Frontal cortex (tissue), 3 donors: ENCODE measurements at regions not wholly inside any gene's neighbourhood (a gene's known extent, or its start where the extent isn't known, plus 50 kb on each side); places are given as distances from the start of the nearest gene placed in this dataset.

Experiments used
- DNase-seq, 2 donors: peaks; one replicate each; pipeline ENCODE4 v3.0.0; 2012; ENCODE audit warnings: low spot score in 2 of 2
- FAIRE-seq: peaks from 2 replicates; lab custom pipeline; 2012; peaks lifted over from hg19 to GRCh38; lab: Jason Lieb, UNC
- donor health status: control.
- donor health status: control.
- donor health status: control.

DNA sequence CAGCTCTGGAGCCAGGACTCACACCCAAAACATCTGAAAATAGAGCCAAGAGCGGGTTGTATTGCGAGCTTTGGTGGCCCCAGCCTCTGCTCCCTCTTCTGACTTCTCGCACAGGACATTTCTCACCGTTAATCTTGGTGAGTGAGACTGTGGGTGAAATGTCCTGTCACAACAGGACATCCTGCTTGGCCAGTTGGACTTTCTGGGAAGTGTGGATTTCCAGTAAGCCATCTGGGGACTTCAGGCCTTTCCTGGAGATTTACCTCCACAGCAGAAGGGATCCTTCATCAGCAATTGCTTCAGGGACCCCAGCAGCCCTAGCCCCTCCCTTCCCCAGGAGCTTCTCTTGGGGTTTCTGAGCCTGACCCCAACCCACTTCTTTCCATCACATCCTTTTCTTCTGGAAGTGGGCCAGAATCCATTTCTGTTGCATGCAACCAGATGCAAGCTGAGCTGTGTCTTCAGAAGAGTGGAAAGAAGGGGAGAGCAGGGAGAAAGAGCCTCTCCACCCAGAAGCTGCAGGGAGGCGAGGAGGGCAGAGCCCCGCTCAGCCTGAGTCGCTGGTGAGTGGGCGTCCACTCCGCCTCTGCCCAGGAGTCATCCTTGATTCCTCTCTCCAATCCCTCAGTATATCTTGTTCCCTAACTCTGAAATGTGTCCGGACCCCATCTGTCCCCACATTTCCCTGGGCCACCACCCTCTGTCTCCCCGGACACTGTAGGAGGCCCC is 50.3 kb upstream of the GADD45G start:
- no peak for DNase-seq
- no peak for FAIRE-seq

GRCh38 chr9:89553451-89554010 is 51.3 kb upstream of the GADD45G start:
- FAIRE-seq, result no peak
- DNase-seq, result no peak

- no peak for FAIRE-seq
- DNase-seq, result no peak
Measured at GRCh38 chr9:89550346-89550927, 52.5 kb upstream of the SEMA4D start.

DNA sequence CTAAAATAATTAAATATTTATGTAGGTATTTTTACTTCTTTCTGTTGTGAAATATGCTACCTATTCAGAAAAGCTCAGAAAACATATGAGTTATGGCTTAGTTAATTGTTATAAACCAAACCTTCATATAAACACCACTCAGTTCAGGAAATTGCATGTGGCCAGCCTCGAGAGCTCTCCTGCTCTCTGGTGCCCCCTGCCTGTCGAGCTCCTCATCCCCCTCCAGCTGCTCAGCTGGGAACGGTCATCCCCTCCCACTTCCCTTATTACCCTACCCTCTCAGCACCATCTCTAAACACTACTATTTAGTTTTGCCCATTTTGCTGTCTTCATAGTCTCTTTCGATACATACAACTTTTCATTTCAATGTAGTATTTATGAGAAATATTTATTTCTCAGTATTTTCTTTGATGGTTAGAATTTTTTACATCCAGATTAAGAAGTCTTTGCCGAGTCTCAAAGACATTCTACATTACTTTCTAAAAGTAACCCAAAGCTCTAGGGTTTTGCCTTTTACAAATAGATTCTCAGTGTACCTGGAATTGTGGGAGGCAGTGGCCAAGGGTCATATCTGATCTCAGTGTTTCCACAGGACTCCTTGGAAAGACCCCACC is 51.2 kb upstream of the SEMA4D start:
- peak; percentile 74 to 79 for DNase-seq
- FAIRE-seq, result peak; percentile 47

DNA sequence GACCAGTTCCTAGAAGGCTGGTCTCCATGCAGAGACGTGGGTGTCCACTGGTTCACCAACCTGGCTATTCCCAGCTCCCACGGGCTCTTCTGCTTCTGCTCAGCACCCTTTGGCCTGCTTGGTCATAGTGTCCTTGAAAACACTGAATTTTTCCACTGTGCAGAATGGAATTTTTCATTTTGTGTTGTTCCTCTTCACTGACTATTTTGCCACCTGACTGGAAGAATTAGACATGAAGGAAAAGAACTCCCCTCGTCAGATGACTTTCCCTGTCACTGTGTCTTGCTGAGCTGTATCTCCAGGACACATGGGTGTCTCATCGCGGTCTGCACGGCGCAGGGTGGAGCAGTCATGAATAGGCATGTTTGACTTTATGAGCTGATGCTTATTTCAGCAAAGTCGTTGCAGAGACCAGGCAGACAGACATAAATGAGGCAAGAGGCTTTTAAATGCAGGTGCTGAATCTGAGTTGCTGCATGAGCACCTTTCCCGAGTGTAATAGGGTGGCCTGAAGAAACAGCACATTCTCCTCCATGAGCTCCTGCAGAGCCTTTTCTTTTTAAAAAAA is 50.2 kb upstream of the SEMA4D start:
- DNase-seq (no peak), FAIRE-seq (no peak)
